IPS-20b (cell line): ENCODE measurements at regions not wholly inside any gene's neighbourhood (a gene's known extent, or its start where the extent isn't known, plus 50 kb on each side); places are given as distances from the start of the nearest gene placed in this dataset.
A peak's percentile ranks its signal among the peaks of the same experiment; 100 is the strongest.

Source experiments
- H3K27ac ChIP-seq: one replicate; pipeline ENCODE4 v1.5.1; 2013; ENCODE audit warnings: low read length
- H3K27me3 ChIP-seq: 2 replicates; pipeline ENCODE4 v1.6.1; 2013; ENCODE audit warnings: mild to moderate bottlenecking, low read length, inconsistent platforms; ENCODE audit not compliant: insufficient read depth
- H3K36me3 ChIP-seq: 2 replicates; pipeline ENCODE4 v1.6.1; 2013; ENCODE audit warnings: low read depth, mild to moderate bottlenecking, inconsistent platforms, low read length, moderate library complexity; ENCODE audit not compliant: insufficient read depth
- H3K4me1 ChIP-seq: 2 replicates; pipeline ENCODE4 v1.6.1; 2013; ENCODE audit warnings: mild to moderate bottlenecking, control low read depth, inconsistent platforms, low read length, moderate library complexity; ENCODE audit not compliant: insufficient read depth
- H3K4me3 ChIP-seq: 2 replicates; pipeline ENCODE4 v1.5.1; 2013; ENCODE audit warnings: mild to moderate bottlenecking, low read length, inconsistent platforms
- H3K9ac ChIP-seq: 2 replicates; pipeline ENCODE4 v1.6.1; 2013; ENCODE audit warnings: low read depth, mild to moderate bottlenecking, inconsistent platforms, low read length, moderate library complexity
- H3K9me3 ChIP-seq: 2 replicates; pipeline ENCODE4 v1.6.1; 2013; ENCODE audit warnings: mild to moderate bottlenecking, low read depth, low read length, inconsistent platforms; ENCODE audit not compliant: insufficient read depth

- no peaks in the 10 kb centered on the region for H3K36me3 ChIP-seq
- H3K27ac ChIP-seq: peak overlapping the region; percentile 41
Measured at GRCh38 chr12:19003987-19004619, 125.4 kb upstream of the PLEKHA5 start.

GRCh38 chr12:19005257-19005801 lies 124.2 kb upstream of the PLEKHA5 start:
- H3K4me3 ChIP-seq: no peak overlapping the region
- H3K4me1 ChIP-seq: peaks cover 51% of the 10 kb centered on the region
- peak overlapping the region; percentile 68; the same call in 1 of the 2 replicates for H3K9ac ChIP-seq
- H3K27me3 ChIP-seq: no peaks in the 10 kb centered on the region
- H3K36me3 ChIP-seq: no peaks in the 10 kb centered on the region
- H3K9me3 ChIP-seq: no peaks in the 10 kb centered on the region
- H3K27ac ChIP-seq: peak overlapping the region; percentile 38

More at GRCh38 chr12:19003987-19004619, 125.4 kb upstream of the PLEKHA5 start:
- Histone ChIP-seq H3K4me3 (peak overlapping the region; percentile 44), H3K27me3 (no peaks in the 10 kb centered on the region), H3K4me1 (peaks cover 44% of the 10 kb centered on the region), H3K9ac (peak overlapping the region; percentile 68), H3K9me3 (no peaks in the 10 kb centered on the region)

GRCh38 chr12:19006626-19007137 lies 122.9 kb upstream of the PLEKHA5 start:
- H3K9me3 ChIP-seq: no peaks in the 10 kb centered on the region
- H3K36me3 ChIP-seq: no peaks in the 10 kb centered on the region
- no peak overlapping the region for H3K27ac ChIP-seq
- peaks cover 51% of the 10 kb centered on the region for H3K4me1 ChIP-seq
- no peak overlapping the region for H3K4me3 ChIP-seq
- no peaks in the 10 kb centered on the region for H3K27me3 ChIP-seq
- H3K9ac ChIP-seq: no peak overlapping the region

- Histone ChIP-seq H3K27me3 (no peaks in the 10 kb centered on the region), H3K4me3 (no peak overlapping the region), H3K4me1 (peaks cover 47% of the 10 kb centered on the region), H3K36me3 (no peaks in the 10 kb centered on the region), H3K9ac (no peak overlapping the region), H3K9me3 (no peaks in the 10 kb centered on the region), H3K27ac (no peak overlapping the region)
Measured at GRCh38 chr12:19008102-19008501, 121.4 kb upstream of the PLEKHA5 start.

- H3K9me3 ChIP-seq: no peaks in the 10 kb centered on the region
- H3K4me1 ChIP-seq: peaks cover 38% of the 10 kb centered on the region; the same call in 1 of the 2 replicates
- H3K4me3 ChIP-seq: no peak overlapping the region
- no peak overlapping the region for H3K27ac ChIP-seq
- H3K27me3 ChIP-seq: no peaks in the 10 kb centered on the region
- H3K36me3 ChIP-seq: no peaks in the 10 kb centered on the region
- no peak overlapping the region for H3K9ac ChIP-seq
Measured at GRCh38 chr12:19010087-19010486, 119.4 kb upstream of the PLEKHA5 start.

GRCh38 chr12:19010726-19011125 lies 118.8 kb upstream of the PLEKHA5 start:
- Histone ChIP-seq H3K9me3 (no peaks in the 10 kb centered on the region), H3K4me3 (no peak overlapping the region), H3K4me1 (peaks cover 32% of the 10 kb centered on the region; the same call in 1 of the 2 replicates), H3K27ac (no peak overlapping the region), H3K9ac (no peak overlapping the region), H3K36me3 (no peaks in the 10 kb centered on the region), H3K27me3 (no peaks in the 10 kb centered on the region)

GRCh38 chr12:19012965-19013364 lies 116.6 kb upstream of the PLEKHA5 start:
- Histone ChIP-seq H3K27me3 (no peaks in the 10 kb centered on the region), H3K4me3 (no peak overlapping the region), H3K4me1 (peaks cover 20% of the 10 kb centered on the region; the same call in 1 of the 2 replicates), H3K36me3 (no peaks in the 10 kb centered on the region), H3K9me3 (no peaks in the 10 kb centered on the region), H3K27ac (no peak overlapping the region), H3K9ac (no peak overlapping the region)

GRCh38 chr12:19014240-19014639 lies 115.3 kb upstream of the PLEKHA5 start:
- H3K36me3 ChIP-seq: no peaks in the 10 kb centered on the region
- H3K9ac ChIP-seq: no peak overlapping the region
- no peak overlapping the region for H3K4me3 ChIP-seq

GRCh38 chr12:19015285-19015684 lies 114.2 kb upstream of the PLEKHA5 start:
- Histone ChIP-seq H3K4me1 (peaks cover 14% of the 10 kb centered on the region; the same call in 1 of the 2 replicates), H3K4me3 (no peak overlapping the region), H3K27ac (no peak overlapping the region), H3K9me3 (no peaks in the 10 kb centered on the region), H3K36me3 (no peaks in the 10 kb centered on the region), H3K27me3 (no peaks in the 10 kb centered on the region), H3K9ac (no peak overlapping the region)

More at GRCh38 chr12:19014240-19014639, 115.3 kb upstream of the PLEKHA5 start:
- H3K27me3 ChIP-seq: no peaks in the 10 kb centered on the region
- no peaks in the 10 kb centered on the region for H3K9me3 ChIP-seq
- H3K4me1 ChIP-seq: peaks cover 20% of the 10 kb centered on the region; the same call in 1 of the 2 replicates
- no peak overlapping the region for H3K27ac ChIP-seq

GRCh38 chr12:19018302-19018970 lies 111.1 kb upstream of the PLEKHA5 start:
- H3K9me3 ChIP-seq: no peaks in the 10 kb centered on the region
- H3K36me3 ChIP-seq: no peaks in the 10 kb centered on the region
- no peaks in the 10 kb centered on the region for H3K27me3 ChIP-seq
- no peak overlapping the region for H3K27ac ChIP-seq
- no peak overlapping the region for H3K9ac ChIP-seq
- H3K4me1 ChIP-seq: peaks cover 5% of the 10 kb centered on the region; the same call in 1 of the 2 replicates
- no peak overlapping the region for H3K4me3 ChIP-seq

GRCh38 chr12:19021240-19021639 lies 108.3 kb upstream of the PLEKHA5 start:
- Histone ChIP-seq H3K27me3 (no peaks in the 10 kb centered on the region), H3K27ac (no peak overlapping the region), H3K4me1 (peaks cover 2% of the 10 kb centered on the region; the same call in 1 of the 2 replicates), H3K9ac (no peak overlapping the region), H3K9me3 (no peaks in the 10 kb centered on the region), H3K36me3 (no peaks in the 10 kb centered on the region), H3K4me3 (no peak overlapping the region)
